ENCODE measurements at regions not wholly inside any gene's neighbourhood (a gene's known extent, or its start where the extent isn't known, plus 50 kb on each side); places are given as distances from the start of the nearest gene placed in this dataset.

DNA sequence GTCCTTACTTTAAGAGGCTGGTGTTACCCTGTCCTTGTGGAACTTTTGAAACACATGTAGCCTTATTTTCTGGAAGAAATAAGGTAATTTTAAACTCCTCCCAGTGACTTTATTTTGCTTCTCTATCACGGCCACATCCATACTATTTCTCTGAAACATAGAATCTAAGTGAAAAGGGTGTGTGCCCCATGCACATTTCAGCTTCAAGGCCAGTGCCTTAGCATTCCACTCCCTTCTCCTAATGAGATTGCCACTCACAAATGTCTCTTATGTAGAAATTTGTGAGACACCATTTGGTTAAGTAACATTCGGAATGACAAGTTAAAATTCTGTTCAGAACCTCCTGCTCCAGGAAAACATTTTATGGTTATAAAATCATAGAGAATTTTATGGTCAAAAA is 562.7 kb downstream of the TUSC7 start:
- no peak for DNase-seq
- Histone ChIP-seq H3K27me3 (peaks cover 10% of the 10 kb centered on the region; the same call in 1 of the 2 replicates), H3K36me3 (no peaks in the 10 kb centered on the region), H3K9me3 (replicated peaks) (no peaks in the 10 kb centered on the region), H3K4me1 (no peaks in the 10 kb centered on the region), H3K27ac (no peak overlapping the region), H3K4me3 (no peak overlapping the region)

DNA sequence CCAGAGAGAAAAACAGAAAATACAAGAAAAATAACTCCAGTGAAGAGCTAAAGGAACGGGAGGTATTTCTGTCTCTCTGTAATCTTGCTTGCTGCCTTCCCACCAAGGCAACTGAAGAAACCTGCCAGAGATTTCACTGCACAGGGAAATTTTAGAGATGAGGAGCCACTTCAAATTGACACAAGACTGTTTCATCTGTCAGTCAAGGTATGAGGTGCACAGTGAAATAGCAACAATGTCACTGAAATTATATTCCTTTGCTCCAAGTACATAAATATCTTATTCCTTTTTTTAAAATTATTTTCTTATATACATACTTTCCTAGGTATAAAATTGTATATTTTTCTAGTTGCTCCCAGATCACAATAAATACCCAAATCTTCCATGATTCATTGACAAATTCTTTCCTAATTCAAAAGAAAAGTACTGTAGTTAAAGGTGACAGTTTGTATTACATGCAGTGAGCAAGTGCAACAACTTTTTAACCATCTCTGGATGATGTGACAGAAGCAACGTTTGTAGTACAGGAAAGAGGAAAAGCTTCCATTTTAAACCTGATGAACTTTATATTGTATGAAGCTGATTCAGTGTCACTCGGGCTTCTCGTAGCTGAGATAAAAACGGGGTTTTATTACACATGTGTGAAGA is 563.4 kb downstream of the TUSC7 start:
- H3K36me3 ChIP-seq = no peaks in the 10 kb centered on the region
- no peak overlapping the region for H3K4me3 ChIP-seq
- H3K27me3 ChIP-seq = peaks cover 9% of the 10 kb centered on the region; the same call in 1 of the 2 replicates
- H3K4me1 ChIP-seq = no peaks in the 10 kb centered on the region
- DNase-seq = no peak
- H3K27ac ChIP-seq = no peak overlapping the region
- no peaks in the 10 kb centered on the region for H3K9me3 ChIP-seq (replicated peaks)

DNA sequence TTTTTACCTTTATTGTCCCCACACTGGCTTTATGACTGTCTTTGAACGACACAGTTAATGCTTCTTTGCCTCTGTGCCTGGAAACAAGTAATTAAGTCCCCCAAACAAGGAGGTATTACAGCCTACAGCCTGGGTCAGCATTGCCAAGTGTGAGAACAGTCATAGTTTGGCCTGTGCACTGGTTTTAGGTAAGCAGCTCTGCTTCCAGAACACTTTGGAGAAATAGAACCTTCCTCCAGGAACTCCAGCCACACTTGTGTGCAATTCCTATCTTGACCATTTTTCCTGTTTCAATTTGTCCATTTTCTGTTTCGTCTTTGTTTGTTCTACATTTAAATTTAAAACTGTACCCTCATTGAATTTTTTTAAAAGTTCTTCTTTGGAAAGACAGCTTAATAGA is 568.2 kb downstream of the TUSC7 start:
- Histone ChIP-seq H3K36me3 (no peaks in the 10 kb centered on the region), H3K27ac (no peak overlapping the region), H3K27me3 (no peaks in the 10 kb centered on the region), H3K9me3 (replicated peaks) (no peaks in the 10 kb centered on the region), H3K4me3 (no peak overlapping the region), H3K4me1 (no peaks in the 10 kb centered on the region)
- DNase-seq = no peak

DNA sequence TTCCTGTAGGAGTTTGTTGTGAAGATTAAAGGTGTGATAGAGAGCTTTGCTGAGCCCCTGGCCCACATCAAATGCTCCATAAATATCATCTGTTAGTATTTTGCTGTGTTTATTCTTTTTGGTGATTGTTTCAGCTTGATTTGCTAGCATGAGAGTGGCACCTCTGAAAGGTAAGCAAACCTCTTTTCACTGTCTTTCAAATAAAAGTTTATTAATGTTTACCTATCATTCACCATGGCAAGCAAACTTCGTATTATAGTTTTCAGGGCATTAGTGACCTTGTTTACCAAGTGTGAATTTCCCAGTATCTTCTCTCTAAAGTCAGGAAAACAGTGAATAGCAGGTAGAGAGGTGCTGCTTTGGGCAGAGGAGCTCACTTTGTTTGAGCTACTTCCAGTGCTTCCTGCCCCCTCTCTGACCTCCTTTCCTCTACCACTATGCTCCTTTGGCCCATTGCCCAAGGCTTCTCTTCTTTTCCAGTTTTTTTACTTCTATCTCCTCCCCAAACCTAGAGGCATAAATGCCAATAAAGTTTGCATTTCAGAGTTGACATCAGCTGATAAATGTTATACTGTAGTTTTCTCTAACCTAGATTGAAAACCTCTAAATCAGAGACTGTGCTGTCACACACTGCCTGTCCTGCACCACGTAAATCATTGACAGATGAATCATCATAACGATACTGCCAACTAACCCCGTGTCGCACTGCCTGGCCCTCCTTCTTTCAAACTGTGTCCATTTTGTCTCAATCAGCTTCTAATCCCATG is 569.0 kb downstream of the TUSC7 start:
- Histone ChIP-seq H3K4me1 (no peaks in the 10 kb centered on the region), H3K9me3 (replicated peaks) (no peaks in the 10 kb centered on the region), H3K27ac (no peak overlapping the region), H3K27me3 (no peaks in the 10 kb centered on the region), H3K4me3 (no peak overlapping the region), H3K36me3 (no peaks in the 10 kb centered on the region)
- no peak for DNase-seq

DNA sequence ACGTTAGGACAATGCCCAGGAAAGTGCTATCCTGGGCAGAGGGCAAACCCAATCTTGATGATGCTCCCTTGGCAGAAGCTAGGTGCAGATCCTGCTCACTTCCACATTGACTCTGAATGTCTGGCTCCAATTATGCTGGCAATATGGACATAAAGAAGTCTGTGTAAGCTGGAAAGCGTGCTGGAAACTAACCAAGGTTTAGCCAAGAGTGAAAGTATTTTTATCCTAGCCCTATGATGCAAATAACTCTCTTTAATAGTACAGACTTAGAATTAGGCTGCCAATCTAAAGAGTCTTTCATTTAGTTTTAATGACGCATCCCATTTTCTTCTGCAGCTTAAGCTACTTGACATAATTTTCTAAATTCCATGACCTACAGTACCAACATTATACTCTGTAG is 571.8 kb downstream of the TUSC7 start:
- Histone ChIP-seq H3K36me3 (no peaks in the 10 kb centered on the region), H3K4me1 (no peaks in the 10 kb centered on the region), H3K9me3 (replicated peaks) (no peaks in the 10 kb centered on the region), H3K27me3 (no peaks in the 10 kb centered on the region), H3K4me3 (no peak overlapping the region), H3K27ac (no peak overlapping the region)
- DNase-seq = no peak

DNA sequence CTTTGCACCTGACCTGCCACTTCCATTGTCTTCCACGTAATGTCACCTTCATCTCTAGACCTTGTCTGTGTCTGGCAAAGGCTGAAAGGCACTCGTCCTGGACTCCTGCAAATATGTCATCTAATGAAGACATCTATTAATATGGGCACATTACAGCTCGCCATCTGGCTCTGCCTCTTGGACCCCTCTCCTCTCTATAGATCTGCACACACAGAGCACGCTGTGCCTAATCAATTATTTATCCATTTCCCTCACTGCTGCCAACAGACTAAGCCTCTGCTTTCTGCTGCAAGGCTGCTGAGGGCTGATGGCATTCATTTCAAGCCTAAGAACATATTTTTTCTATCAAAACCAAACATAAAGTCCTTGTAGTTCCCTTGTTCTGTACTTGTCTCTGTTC is 573.0 kb downstream of the TUSC7 start:
- no peaks in the 10 kb centered on the region for H3K4me1 ChIP-seq
- H3K27me3 ChIP-seq = no peaks in the 10 kb centered on the region
- no peak overlapping the region for H3K4me3 ChIP-seq
- H3K27ac ChIP-seq = no peak overlapping the region
- DNase-seq = no peak
- no peaks in the 10 kb centered on the region for H3K9me3 ChIP-seq (replicated peaks)
- no peaks in the 10 kb centered on the region for H3K36me3 ChIP-seq

DNA sequence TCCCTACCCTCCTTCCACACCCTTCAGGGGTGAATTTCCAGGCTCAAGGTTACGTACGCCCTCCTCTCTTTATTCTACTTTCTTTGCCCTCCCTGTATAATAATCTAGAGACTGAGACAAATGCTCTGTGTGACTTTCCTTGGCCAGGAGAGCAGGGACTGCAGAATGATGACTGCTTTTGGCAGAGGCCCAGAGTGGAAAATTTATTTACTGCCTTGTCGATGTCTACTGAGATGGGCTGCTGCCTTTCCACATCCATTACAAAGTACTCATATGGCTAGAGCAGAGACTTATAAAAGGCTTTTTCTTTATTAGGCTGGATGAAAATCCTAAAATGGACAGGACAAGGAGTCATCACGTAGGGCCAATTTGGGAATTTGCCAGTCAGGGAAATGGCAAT is 576.2 kb downstream of the TUSC7 start:
- Histone ChIP-seq H3K27me3 (no peaks in the 10 kb centered on the region; the same call in 1 of the 2 replicates), H3K9me3 (replicated peaks) (no peaks in the 10 kb centered on the region), H3K4me1 (no peaks in the 10 kb centered on the region), H3K27ac (no peak overlapping the region), H3K4me3 (no peak overlapping the region), H3K36me3 (no peaks in the 10 kb centered on the region)
- DNase-seq = no peak

DNA sequence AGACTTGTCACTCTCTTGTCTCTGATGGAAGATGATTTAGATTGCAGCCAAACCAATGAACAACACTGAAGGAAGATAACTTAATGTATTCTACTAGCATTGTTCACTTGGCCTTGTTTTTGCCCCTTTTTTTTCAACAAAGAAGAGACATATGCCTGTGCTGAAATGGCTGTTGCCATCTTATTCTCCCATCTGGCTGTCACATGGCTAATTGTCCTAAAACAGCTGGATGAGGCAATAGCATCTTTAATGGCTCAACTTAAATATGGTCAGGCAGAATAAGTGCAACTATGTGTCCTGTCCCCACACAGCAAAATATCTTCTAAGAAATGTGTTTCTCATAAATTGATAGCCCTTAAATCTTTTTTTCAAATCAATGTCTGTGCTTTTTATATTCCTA is 576.9 kb downstream of the TUSC7 start:
- no peaks in the 10 kb centered on the region; the same call in 1 of the 2 replicates for H3K27me3 ChIP-seq
- H3K36me3 ChIP-seq = no peaks in the 10 kb centered on the region
- no peak for DNase-seq
- H3K9me3 ChIP-seq (replicated peaks) = no peaks in the 10 kb centered on the region
- no peak overlapping the region for H3K4me3 ChIP-seq
- H3K4me1 ChIP-seq = no peaks in the 10 kb centered on the region
- no peak overlapping the region for H3K27ac ChIP-seq

DNA sequence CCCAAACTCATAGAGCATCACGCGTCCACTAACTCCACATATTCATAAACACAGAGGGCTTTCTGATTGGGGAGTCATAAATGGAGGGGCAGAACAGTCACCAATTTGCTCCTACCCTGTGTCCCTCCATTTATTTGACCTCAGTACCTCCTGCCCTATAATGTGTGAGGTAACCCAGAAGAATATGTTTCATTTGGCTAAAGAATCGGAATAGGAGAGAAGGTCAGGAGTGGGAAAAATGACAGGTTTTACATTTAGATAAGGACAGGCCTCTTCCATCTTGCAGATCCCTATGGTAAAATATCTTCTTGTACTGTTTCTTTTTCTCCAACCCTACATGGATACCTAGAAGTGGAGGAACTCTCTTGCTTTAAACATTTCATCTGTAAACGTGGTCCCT is 578.0 kb downstream of the TUSC7 start:
- Histone ChIP-seq H3K4me3 (no peak overlapping the region), H3K27ac (no peak overlapping the region), H3K9me3 (replicated peaks) (no peaks in the 10 kb centered on the region), H3K27me3 (no peaks in the 10 kb centered on the region; the same call in 1 of the 2 replicates), H3K4me1 (no peaks in the 10 kb centered on the region), H3K36me3 (no peaks in the 10 kb centered on the region)
- no peak for DNase-seq

DNA sequence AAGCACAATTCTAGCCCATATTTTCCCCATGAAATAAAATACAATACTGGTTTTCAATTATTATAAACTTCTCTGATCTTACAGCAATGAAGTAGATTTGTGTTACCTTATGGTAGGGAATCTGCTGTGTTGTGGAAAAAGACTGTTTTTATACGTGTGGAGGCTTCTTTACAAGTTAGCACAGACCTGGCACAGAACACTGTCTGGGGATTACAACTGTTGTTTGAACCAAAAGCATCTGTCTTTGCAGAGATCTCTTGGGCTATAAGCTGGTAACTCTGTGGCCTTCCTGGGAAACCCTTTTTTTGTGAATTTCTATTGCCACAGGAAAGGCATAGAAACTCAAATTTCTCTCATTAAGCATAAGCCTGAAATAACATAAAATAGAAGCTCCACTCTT is 581.9 kb downstream of the TUSC7 start:
- Histone ChIP-seq H3K27ac (no peak overlapping the region), H3K4me3 (no peak overlapping the region), H3K27me3 (no peaks in the 10 kb centered on the region; the same call in 1 of the 2 replicates), H3K4me1 (no peaks in the 10 kb centered on the region), H3K9me3 (replicated peaks) (no peaks in the 10 kb centered on the region), H3K36me3 (no peaks in the 10 kb centered on the region)
- DNase-seq = no peak

DNA sequence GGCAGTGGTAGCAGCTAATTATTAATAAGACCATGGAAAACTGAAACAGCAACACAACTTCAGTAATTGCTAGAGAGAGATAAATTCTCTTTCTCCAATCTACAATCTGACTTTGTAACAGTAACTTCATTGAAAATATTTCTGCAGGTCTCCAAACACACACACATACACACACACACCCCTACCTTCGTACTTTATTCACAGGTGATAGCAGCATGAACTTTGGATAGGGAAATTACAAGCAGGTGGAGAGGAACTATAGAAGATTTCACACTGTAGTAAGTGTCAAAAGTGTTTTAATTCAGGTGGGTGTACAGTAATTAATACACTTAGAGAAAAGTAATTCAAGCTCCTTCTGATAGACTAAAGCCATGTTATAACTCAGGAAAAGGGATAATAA is 587.5 kb downstream of the TUSC7 start:
- Histone ChIP-seq H3K36me3 (no peaks in the 10 kb centered on the region), H3K27ac (no peak overlapping the region), H3K4me1 (no peaks in the 10 kb centered on the region), H3K27me3 (no peaks in the 10 kb centered on the region), H3K4me3 (no peak overlapping the region), H3K9me3 (replicated peaks) (no peaks in the 10 kb centered on the region)
- no peak for DNase-seq

DNA sequence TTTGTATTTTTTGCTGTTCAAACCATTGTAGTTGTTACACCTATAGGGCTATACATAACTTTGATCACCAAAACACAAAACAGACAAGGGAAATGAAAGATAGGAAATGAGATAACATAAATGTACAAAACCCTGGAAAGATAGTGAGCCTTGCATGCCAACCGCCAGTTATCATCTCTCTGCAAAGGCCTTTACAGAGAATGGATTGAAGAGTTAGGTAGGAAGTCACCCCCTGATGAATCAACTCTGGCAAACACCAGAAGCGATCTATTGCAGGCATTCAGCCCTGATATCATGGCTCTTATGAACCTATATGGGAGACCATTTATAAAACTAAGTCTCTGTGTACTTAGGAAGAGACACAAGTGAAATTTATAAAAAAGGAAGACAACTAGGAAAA is 588.0 kb downstream of the TUSC7 start:
- H3K27me3 ChIP-seq = no peaks in the 10 kb centered on the region
- H3K9me3 ChIP-seq (replicated peaks) = no peaks in the 10 kb centered on the region
- no peaks in the 10 kb centered on the region for H3K4me1 ChIP-seq
- no peak overlapping the region for H3K27ac ChIP-seq
- no peaks in the 10 kb centered on the region for H3K36me3 ChIP-seq
- DNase-seq = no peak
- H3K4me3 ChIP-seq = no peak overlapping the region

DNA sequence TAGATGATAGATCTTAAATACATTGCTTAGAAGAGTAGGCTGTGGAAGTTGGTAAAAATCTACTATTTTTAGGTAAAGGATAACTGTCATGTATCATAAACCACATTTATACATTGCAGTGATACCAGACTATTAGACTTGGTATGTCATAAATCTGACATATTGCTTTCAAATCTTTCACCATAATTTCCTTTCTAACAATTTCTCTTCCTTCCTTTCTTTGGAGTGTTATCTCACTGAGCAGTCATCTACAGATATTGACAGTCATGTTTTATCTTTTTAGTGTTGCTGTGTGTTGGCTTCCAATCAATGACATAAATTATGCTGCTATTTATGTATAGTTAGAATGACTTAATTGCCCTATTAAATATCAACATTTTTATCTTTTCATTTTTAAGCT is 588.7 kb downstream of the TUSC7 start:
- H3K27ac ChIP-seq = no peak overlapping the region
- H3K4me1 ChIP-seq = no peaks in the 10 kb centered on the region
- no peaks in the 10 kb centered on the region for H3K9me3 ChIP-seq (replicated peaks)
- no peaks in the 10 kb centered on the region for H3K36me3 ChIP-seq
- no peak for DNase-seq
- H3K4me3 ChIP-seq = no peak overlapping the region
- H3K27me3 ChIP-seq = no peaks in the 10 kb centered on the region

DNA sequence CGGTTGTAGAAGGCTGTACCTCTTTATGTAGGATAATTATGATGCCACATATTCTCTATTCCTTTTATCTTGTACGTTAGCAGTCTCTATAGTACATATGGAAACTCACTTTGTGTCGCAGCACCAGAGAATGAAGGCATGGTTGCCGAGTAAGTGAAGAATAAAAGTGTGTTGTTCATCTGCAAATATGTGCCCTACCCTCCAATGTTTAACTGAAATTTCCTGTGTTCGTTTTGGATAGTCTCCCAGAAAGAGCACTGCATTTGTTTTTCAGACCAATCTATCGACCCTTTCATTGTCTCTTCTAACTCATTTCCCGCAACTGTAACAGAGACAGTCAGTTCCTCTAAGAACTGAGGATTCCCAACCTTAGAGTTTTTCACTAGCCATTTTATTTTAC is 592.8 kb downstream of the TUSC7 start:
- H3K27me3 ChIP-seq = no peaks in the 10 kb centered on the region
- no peak overlapping the region for H3K4me3 ChIP-seq
- no peak for DNase-seq
- no peaks in the 10 kb centered on the region for H3K4me1 ChIP-seq
- no peaks in the 10 kb centered on the region for H3K9me3 ChIP-seq (replicated peaks)
- H3K36me3 ChIP-seq = no peaks in the 10 kb centered on the region
- H3K27ac ChIP-seq = no peak overlapping the region

DNA sequence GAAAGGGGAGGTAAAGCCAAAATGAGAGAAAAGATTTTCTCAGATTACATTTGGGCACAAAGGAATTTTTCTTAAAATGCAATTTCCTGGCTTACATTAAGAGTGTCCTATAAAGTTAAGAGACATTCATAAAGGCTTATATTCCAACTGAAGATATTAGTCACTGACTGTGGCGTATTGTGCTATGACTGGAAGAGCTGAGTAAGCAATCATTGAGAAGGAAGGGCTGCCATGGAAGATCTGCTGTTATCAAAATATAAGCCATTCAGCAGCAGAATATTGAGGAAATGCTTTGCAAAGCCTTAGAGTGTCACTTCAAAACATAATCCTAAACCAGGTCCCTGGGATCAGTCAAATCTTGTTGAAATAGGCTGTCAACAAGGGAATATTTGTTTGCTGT is 593.9 kb downstream of the TUSC7 start:
- Histone ChIP-seq H3K4me3 (no peak overlapping the region), H3K9me3 (replicated peaks) (no peaks in the 10 kb centered on the region), H3K4me1 (no peaks in the 10 kb centered on the region), H3K27me3 (no peaks in the 10 kb centered on the region), H3K36me3 (no peaks in the 10 kb centered on the region), H3K27ac (no peak overlapping the region)
- no peak for DNase-seq

DNA sequence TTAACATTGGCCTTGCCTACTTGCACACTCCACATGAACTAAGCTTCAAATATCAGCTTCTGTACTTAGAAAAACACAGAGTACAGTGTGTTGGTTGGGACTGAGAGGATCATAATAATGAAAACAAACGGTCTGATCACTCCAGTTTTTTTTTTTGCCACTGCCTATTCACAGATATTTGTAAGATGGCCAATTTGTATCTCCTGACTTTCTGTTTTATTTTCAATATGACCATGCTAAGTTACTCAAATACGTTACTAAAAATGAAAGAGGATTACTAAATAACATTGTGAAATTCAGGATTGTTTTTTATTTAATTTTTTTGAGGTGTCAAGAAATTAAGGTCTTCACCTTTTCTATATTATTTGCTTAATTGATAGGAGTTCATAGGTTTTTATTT is 595.1 kb downstream of the TUSC7 start:
- Histone ChIP-seq H3K4me3 (no peak overlapping the region), H3K4me1 (no peaks in the 10 kb centered on the region), H3K36me3 (no peaks in the 10 kb centered on the region), H3K27me3 (no peaks in the 10 kb centered on the region), H3K9me3 (replicated peaks) (no peaks in the 10 kb centered on the region), H3K27ac (no peak overlapping the region)
- no peak for DNase-seq
